GM12878 (cell line): ENCODE measurements at regions not wholly inside any gene's neighbourhood (a gene's known extent, or its start where the extent isn't known, plus 50 kb on each side); places are given as distances from the start of the nearest gene placed in this dataset.

Source experiments
- ATAC-seq: fragments of 200-7000 bp; cut with Tn5 transposase; 3 replicates; pipeline ENCODE4 v1.9.1; 2020; ENCODE audit warnings: mild to moderate bottlenecking, moderate library complexity
- BruUV-seq: library from RNA; stranded (reverse); fragments of 400-500 nt; replicated peaks from 2 replicates; lab custom pipeline; 2021; lab: Mats Ljungman, UMichigan
- CTCF ChIA-PET: fragments of 300-600 bp; sonication (Branson Sonifier 250); formaldehyde crosslinking; extraction: SDS; loops from one replicate; lab custom pipeline; 2021; ENCODE audit warnings: inconsistent platforms; lab: Yijun Ruan, JAX
- POLR2A ChIA-PET: fragments of 350-600 bp; formaldehyde crosslinking; extraction: SDS; loops from one replicate; lab custom pipeline; 2021; ENCODE audit warnings: inconsistent platforms; lab: Charles Lee
- RAD21 ChIA-PET: fragments of 300-600 bp; sonication (Branson Sonifier 250); formaldehyde crosslinking; loops from one replicate; lab custom pipeline; 2023; ENCODE audit warnings: antibody characterized with exemption; ENCODE audit not compliant: unreplicated experiment; lab: Charles Lee
- SMC1A ChIA-PET: fragments of 300-600 bp; sonication (Branson Sonifier 250); formaldehyde crosslinking; loops from one replicate; lab custom pipeline; 2023; ENCODE audit not compliant: unreplicated experiment, uncharacterized antibody; lab: Charles Lee
- DNase-seq: peaks from one replicate; pipeline ENCODE4 v3.0.0-alpha.2; 2011; ENCODE audit warnings: low read depth, low spot score
- FAIRE-seq: peaks from 3 replicates; lab custom pipeline; 2011; peaks lifted over from hg19 to GRCh38; lab: Jason Lieb, UNC
- H2AFZ ChIP-seq: 2 replicates; pipeline ENCODE4 v1.6.0; 2011; ENCODE audit warnings: low read depth, low read length, control low read depth; ENCODE audit not compliant: control insufficient read depth
- H3K27ac ChIP-seq: 2 replicates; pipeline ENCODE4 v1.5.1; 2011; ENCODE audit warnings: control low read depth; ENCODE audit not compliant: control insufficient read depth, insufficient read depth
- H3K27me3 ChIP-seq, 2 experiments: replicated peaks in 1 of 2; 2 replicates each; pipeline versions ENCODE4 v1.6.0 to v1.6.1; 2011; ENCODE audit warnings: low read length in 1 of 2; ENCODE audit not compliant: control insufficient read depth in 2 of 2, insufficient read depth in 2 of 2
- H3K36me3 ChIP-seq, 2 experiments: 2 replicates each; pipeline ENCODE4 v1.5.1; 2011; ENCODE audit warnings: low read length in 1 of 2; ENCODE audit not compliant: control insufficient read depth in 2 of 2, insufficient read depth in 2 of 2
- H3K4me1 ChIP-seq: 2 replicates; pipeline ENCODE4 v1.6.1; 2011; ENCODE audit warnings: mild to moderate bottlenecking, low read length, moderate library complexity, mixed read lengths; ENCODE audit not compliant: control insufficient read depth, insufficient read depth
- H3K4me2 ChIP-seq: 2 replicates; pipeline ENCODE4 v1.6.0; 2011; ENCODE audit warnings: control low read depth; ENCODE audit not compliant: control insufficient read depth, insufficient read depth
- H3K4me3 ChIP-seq: fragments of 200-600 bp; sonication (generic); 2 replicates; pipeline ENCODE4 v1.5.1; 2016
- H3K79me2 ChIP-seq: 2 replicates; pipeline ENCODE4 v1.6.0; 2011; ENCODE audit warnings: low read length; ENCODE audit not compliant: control insufficient read depth, insufficient read depth
- H3K9ac ChIP-seq: 2 replicates; pipeline ENCODE4 v1.8.0; 2011; ENCODE audit warnings: low read length, control low read depth, mixed read lengths; ENCODE audit not compliant: control insufficient read depth, insufficient read depth
- H3K9me3 ChIP-seq: replicated peaks from 3 replicates; pipeline ENCODE4 v1.5.1; 2011; ENCODE audit warnings: mild to moderate bottlenecking, low read length; ENCODE audit not compliant: control insufficient read depth, insufficient read depth
- H4K20me1 ChIP-seq: 2 replicates; pipeline ENCODE4 v1.6.0; 2011; ENCODE audit not compliant: control insufficient read depth, insufficient read depth
- BCL3 ChIP-seq: IDR thresholded peaks from 2 replicates; pipeline ENCODE4 v1.6.1; 2011; ENCODE audit warnings: borderline replicate concordance, low read depth, mild to moderate bottlenecking, moderate library complexity, low read length; ENCODE audit not compliant: insufficient read depth, poor library complexity, severe bottlenecking
- CTCF ChIP-seq, 3 experiments: IDR thresholded peaks in 2 of 3; conservative IDR thresholded peaks in 1 of 3; 2 replicates each; pipeline ENCODE4 v1.5.1; 2011; ENCODE audit warnings: low read depth in 3 of 3, low read length in 3 of 3, mild to moderate bottlenecking in 3 of 3, control low read depth in 2 of 3, moderate library complexity in 2 of 3, inconsistent platforms in 1 of 3, mixed read lengths in 1 of 3; ENCODE audit not compliant: control insufficient read depth in 2 of 3, insufficient read depth in 1 of 3; ENCODE audit errors: extremely low read depth in 1 of 3
- IRF4 ChIP-seq: IDR thresholded peaks from 2 replicates; pipeline ENCODE4 v1.6.1; 2011; ENCODE audit warnings: low read depth, low read length
- RAD21 ChIP-seq: IDR thresholded peaks from 2 replicates; pipeline ENCODE4 v1.6.1; 2011; ENCODE audit warnings: mild to moderate bottlenecking, low read depth, low read length, moderate library complexity; ENCODE audit not compliant: insufficient read depth
- ZBTB33 ChIP-seq: fragments of 450-650 bp; IDR thresholded peaks from 2 replicates; pipeline ENCODE4 v1.6.1; 2017; ENCODE audit warnings: mild to moderate bottlenecking
- WGBS: methylation state at CpG from one replicate; pipeline ENCODE4 v1.1.6; 2016; ENCODE audit warnings: low lambda C conversion rate; ENCODE audit not compliant: insufficient replicate concordance, insufficient coverage; ENCODE audit errors: missing lambda C conversion rate; 5-methylcytosine and 5-hydroxymethylcytosine counted together
- in situ Hi-C: fragments of 300-500 bp; cut with MboI; formaldehyde crosslinking; loops from 9 replicates; pipeline ENCODE4 v1.14.3; 2018; ENCODE audit warnings: mixed read lengths
- intact Hi-C: fragments of 100-400 bp; cut with micrococcal nuclease; formaldehyde crosslinking; loops from one replicate; pipeline ENCODE4 v1.14.2; 2022; ENCODE audit not compliant: unreplicated experiment

- H3K79me2 ChIP-seq = no peaks in the 10 kb centered on the region
- TF ChIP-seq ZBTB33 (no peak), BCL3 (peak; percentile 44), IRF4 (no peak), CTCF (IDR thresholded peaks at IDR 0.05 in 2 of 3, conservative IDR thresholded peaks at IDR 0.05 in 1 of 3; ENCODE audit: control insufficient read depth in 2 of 3, extremely low read depth in 1 of 3, insufficient read depth in 1 of 3, low read depth in 3 of 3, low read length in 3 of 3) (no peak), RAD21 (no peak)
- TF ChIP-seq, all 136 proteins: peak for 1
- Histone ChIP-seq H3K27me3 (no peaks in the 10 kb centered on the region; a peak in 1 of 4 replicates), H2AFZ (no peak overlapping the region), H3K4me2 (no peak overlapping the region), H3K9me3 (no peaks in the 10 kb centered on the region), H3K27ac (no peak overlapping the region), H3K4me3 (no peak overlapping the region), H4K20me1 (no peaks in the 10 kb centered on the region), H3K36me3 (no peaks in the 10 kb centered on the region), H3K9ac (no peak overlapping the region), H3K4me1 (no peaks in the 10 kb centered on the region)
- intact Hi-C loops (no loop called here), in situ Hi-C loops (no loop called here)
- DNase-seq (no peak), FAIRE-seq (no peak), ATAC-seq (no peak)
- no TSS peak for BruUV-seq
- ChIA-PET SMC1A (no interaction called here), POLR2A (no interaction called here), CTCF (no interaction called here), RAD21 (no interaction called here)
- 53% methylated on average over 1 of the region's 1 CpG for WGBS
Measured at GRCh38 chr2:128452024-128452411, 133.3 kb upstream of the HS6ST1 start.
